ENCODE measurements at regions not wholly inside any gene's neighbourhood (a gene's known extent, or its start where the extent isn't known, plus 50 kb on each side); places are given as distances from the start of the nearest gene placed in this dataset.
A peak's percentile ranks its signal among the peaks of the same experiment; 100 is the strongest.

DNA sequence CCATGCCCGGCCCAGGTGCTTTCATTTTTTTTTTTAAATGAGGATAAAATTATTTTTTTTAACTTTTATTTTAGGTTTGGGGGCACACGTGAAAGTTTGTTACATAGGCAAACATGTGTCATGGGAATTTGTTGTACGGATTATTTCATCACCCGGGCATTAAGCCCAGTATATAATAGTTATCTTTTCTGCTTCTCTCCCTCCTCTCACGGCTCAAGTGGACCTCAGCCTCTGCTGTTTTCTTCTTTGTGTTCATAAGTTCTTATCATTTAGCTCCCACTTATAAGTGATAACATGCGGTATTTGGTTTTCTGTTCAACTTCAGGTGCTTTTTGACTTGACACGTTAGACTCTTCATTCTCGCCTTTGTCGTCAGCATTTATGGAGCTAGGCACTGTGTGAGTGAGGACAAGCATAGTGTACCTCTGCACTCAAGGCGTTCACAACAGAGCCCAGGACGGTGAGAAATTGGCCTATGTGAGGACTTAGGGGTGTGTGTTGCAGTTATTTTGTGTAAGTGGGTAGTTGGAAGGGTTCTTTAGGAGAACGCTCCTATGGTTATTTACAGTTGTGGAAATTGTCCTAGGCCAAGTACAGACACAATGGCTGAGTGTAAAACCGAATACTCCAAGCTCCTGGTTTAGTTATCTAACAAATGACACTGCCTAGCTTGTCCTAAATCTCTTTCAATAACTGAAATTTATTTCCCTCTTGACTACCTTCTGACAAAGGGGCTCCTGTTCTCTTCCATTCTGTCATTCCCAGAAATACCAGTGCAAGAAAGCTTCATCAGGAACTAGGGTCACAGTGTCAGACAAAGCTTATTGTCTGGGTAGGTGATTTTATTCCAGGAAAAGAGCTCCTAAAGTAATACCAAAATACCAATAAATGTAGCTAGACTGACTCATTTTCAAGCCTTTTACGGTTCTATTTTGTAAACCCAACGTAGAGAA lies 200.5 kb upstream of the PRICKLE1 start:
- ATAC-seq (ENCODE audit: insufficient read depth, low FRiP score) (no peak), DNase-seq (peak in 2 of 3 donors; percentile 28 to 60)
- no peaks in the 10 kb centered on the region for H3K36me3 ChIP-seq (ENCODE audit: control insufficient read depth in 4 of 4, insufficient read depth in 4 of 4, low read length in 4 of 4)
- no peak overlapping the region for H3K27ac ChIP-seq (ENCODE audit: low read depth in 1 of 2, low read length in 1 of 2)
- no peak overlapping the region for H3K9ac ChIP-seq (ENCODE audit: insufficient read depth in 1 of 2, low read length in 2 of 2)
- WGBS, 2 donors, result 78 to 80% methylated on average over 15 of the region's 15 CpGs
- H3K27me3 ChIP-seq (ENCODE audit: control insufficient read depth in 3 of 3, insufficient read depth in 3 of 3, low read length in 2 of 3), result no peaks in the 10 kb centered on the region
- no peaks in the 10 kb centered on the region for H3K9me3 ChIP-seq (ENCODE audit: control insufficient read depth in 4 of 4, insufficient read depth in 3 of 4, low read length in 3 of 4)
- H3K4me1 ChIP-seq (ENCODE audit: control insufficient read depth in 5 of 5, insufficient read depth in 5 of 5, low read length in 5 of 5), result peaks cover 0 to 28% (median 7%) of the 10 kb centered on the region in 5 donors
- TF ChIP-seq, protein P1, sequence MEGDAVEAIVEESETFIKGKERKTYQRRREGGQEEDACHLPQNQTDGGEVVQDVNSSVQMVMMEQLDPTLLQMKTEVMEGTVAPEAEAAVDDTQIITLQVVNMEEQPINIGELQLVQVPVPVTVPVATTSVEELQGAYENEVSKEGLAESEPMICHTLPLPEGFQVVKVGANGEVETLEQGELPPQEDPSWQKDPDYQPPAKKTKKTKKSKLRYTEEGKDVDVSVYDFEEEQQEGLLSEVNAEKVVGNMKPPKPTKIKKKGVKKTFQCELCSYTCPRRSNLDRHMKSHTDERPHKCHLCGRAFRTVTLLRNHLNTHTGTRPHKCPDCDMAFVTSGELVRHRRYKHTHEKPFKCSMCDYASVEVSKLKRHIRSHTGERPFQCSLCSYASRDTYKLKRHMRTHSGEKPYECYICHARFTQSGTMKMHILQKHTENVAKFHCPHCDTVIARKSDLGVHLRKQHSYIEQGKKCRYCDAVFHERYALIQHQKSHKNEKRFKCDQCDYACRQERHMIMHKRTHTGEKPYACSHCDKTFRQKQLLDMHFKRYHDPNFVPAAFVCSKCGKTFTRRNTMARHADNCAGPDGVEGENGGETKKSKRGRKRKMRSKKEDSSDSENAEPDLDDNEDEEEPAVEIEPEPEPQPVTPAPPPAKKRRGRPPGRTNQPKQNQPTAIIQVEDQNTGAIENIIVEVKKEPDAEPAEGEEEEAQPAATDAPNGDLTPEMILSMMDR (IDR thresholded peaks at IDR 0.05; ENCODE audit: control extremely low read depth, extremely low read depth), result no peak
- no peak overlapping the region for H3K4me3 ChIP-seq

DNA sequence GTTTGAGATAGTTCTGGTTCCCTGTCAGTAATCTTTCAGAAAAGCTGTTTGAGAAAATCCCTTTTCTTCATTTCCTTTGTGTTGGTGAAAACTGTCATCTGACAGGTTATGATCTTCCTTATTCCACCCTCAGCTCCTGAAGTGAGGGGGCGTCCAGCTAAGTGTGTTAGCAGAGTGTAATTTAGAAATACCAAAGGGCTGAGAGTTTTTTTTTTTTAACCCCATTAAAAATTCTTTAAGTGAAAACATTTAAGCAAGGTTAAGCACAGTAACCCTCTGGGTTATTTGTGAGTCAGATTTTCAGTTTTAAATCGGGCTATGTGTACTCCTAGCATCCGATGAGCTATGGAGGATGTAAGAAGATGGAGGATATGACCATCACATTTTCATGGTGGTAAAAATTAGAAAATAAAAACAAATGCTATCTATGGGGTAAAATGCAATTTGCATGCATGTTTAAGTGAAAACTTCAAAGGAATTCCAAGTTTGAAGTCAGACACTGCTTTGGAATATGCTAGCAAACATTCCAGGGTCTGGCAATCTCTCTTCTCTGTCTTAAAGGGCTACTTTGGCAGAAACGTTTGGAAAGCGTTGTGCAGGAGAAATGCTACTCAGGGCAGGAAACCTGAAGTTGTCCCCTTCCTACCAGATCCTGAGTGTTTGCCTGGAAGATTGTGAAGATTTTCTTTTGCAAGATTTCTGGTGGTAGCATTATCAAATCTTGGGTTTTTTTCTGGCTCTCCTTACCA lies 197.0 kb upstream of the PRICKLE1 start:
- TF ChIP-seq, protein P1 (IDR thresholded peaks at IDR 0.05; ENCODE audit: control extremely low read depth, extremely low read depth), result no peak
- peak in 1 of 3 donors; percentile 17 for DNase-seq
- H3K4me3 ChIP-seq, result no peak overlapping the region
- H3K27ac ChIP-seq (ENCODE audit: low read depth in 1 of 2, low read length in 1 of 2), result no peak overlapping the region
- H3K27me3 ChIP-seq (ENCODE audit: control insufficient read depth in 3 of 3, insufficient read depth in 3 of 3, low read length in 2 of 3), result no peaks in the 10 kb centered on the region
- 59 to 74% methylated on average over 5 of the region's 5 CpGs for WGBS, 2 donors
- no peak overlapping the region for H3K9ac ChIP-seq (ENCODE audit: insufficient read depth in 1 of 2, low read length in 2 of 2)
- H3K9me3 ChIP-seq (ENCODE audit: control insufficient read depth in 4 of 4, insufficient read depth in 3 of 4, low read length in 3 of 4), result no peaks in the 10 kb centered on the region
- no peak for ATAC-seq (ENCODE audit: insufficient read depth, low FRiP score)
- no peaks in the 10 kb centered on the region for H3K36me3 ChIP-seq (ENCODE audit: control insufficient read depth in 4 of 4, insufficient read depth in 4 of 4, low read length in 4 of 4)
- H3K4me1 ChIP-seq (ENCODE audit: control insufficient read depth in 5 of 5, insufficient read depth in 5 of 5, low read length in 5 of 5), result peaks cover 0 to 28% (median 7%) of the 10 kb centered on the region in 5 donors

DNA sequence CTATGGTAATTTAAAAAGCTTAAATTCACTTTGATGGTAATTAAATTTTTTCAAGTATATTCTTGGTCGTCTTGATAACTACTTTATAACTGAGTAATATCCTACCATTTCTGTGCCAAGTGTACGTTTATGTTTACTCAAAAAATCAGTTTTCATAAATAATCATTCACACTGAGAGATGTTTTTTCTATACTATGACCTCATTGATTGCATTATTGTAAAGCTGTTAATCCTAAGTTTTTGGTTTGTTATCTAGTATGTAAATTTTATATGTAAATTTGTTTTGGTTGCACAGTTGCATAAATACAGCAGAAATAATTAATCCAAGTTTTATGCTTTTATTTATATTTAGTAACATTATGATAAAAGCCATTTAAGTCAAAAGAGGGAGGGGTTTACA lies 196.4 kb upstream of the PRICKLE1 start:
- TF ChIP-seq, protein P1 (IDR thresholded peaks at IDR 0.05; ENCODE audit: control extremely low read depth, extremely low read depth), result no peak
- H3K9me3 ChIP-seq (ENCODE audit: control insufficient read depth in 4 of 4, insufficient read depth in 3 of 4, low read length in 3 of 4), result no peaks in the 10 kb centered on the region
- no peak overlapping the region for H3K4me3 ChIP-seq
- 71 to 83% methylated on average over 2 of the region's 2 CpGs for WGBS, 2 donors
- DNase-seq, result no peak
- no peaks in the 10 kb centered on the region for H3K36me3 ChIP-seq (ENCODE audit: control insufficient read depth in 4 of 4, insufficient read depth in 4 of 4, low read length in 4 of 4)
- H3K27me3 ChIP-seq (ENCODE audit: control insufficient read depth in 3 of 3, insufficient read depth in 3 of 3, low read length in 2 of 3), result no peaks in the 10 kb centered on the region
- no peak for ATAC-seq (ENCODE audit: insufficient read depth, low FRiP score)
- H3K4me1 ChIP-seq (ENCODE audit: control insufficient read depth in 5 of 5, insufficient read depth in 5 of 5, low read length in 5 of 5), result peaks cover 0 to 27% (median 7%) of the 10 kb centered on the region in 5 donors
- H3K27ac ChIP-seq (ENCODE audit: low read depth in 1 of 2, low read length in 1 of 2), result no peak overlapping the region
- H3K9ac ChIP-seq (ENCODE audit: insufficient read depth in 1 of 2, low read length in 2 of 2), result no peak overlapping the region

Data from lung (tissue), 11 donors.